ENCODE measurements at regions not wholly inside any gene's neighbourhood (a gene's known extent, or its start where the extent isn't known, plus 50 kb on each side); places are given as distances from the start of the nearest gene placed in this dataset.

DNA sequence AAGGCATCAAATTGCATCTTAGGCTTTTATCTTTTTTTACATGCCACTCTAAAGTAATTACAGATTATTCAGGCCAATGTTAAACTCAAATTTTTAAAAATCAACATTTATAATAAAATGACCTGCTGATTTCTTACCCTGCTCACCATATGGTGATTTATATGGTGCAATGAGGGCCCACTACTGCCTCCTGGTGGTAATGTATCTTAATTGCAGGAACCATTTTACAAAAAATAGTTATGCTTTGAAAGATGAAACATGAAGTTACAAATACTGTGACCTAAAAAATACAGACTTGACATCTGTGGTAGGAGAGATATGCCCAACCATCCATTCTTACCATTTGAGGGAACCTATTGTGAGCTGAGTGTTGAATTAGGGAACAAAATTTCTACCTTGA, 292.6 kb upstream of the TAS2R1 start:
- TF ChIP-seq, protein P1, sequence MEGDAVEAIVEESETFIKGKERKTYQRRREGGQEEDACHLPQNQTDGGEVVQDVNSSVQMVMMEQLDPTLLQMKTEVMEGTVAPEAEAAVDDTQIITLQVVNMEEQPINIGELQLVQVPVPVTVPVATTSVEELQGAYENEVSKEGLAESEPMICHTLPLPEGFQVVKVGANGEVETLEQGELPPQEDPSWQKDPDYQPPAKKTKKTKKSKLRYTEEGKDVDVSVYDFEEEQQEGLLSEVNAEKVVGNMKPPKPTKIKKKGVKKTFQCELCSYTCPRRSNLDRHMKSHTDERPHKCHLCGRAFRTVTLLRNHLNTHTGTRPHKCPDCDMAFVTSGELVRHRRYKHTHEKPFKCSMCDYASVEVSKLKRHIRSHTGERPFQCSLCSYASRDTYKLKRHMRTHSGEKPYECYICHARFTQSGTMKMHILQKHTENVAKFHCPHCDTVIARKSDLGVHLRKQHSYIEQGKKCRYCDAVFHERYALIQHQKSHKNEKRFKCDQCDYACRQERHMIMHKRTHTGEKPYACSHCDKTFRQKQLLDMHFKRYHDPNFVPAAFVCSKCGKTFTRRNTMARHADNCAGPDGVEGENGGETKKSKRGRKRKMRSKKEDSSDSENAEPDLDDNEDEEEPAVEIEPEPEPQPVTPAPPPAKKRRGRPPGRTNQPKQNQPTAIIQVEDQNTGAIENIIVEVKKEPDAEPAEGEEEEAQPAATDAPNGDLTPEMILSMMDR (IDR thresholded peaks at IDR 0.05): no peak
- TF ChIP-seq POLR2A (IDR thresholded peaks at IDR 0.05) (no peak), POLR2AphosphoS5 (IDR thresholded peaks at IDR 0.05) (no peak)
